Ishikawa (cell line): ENCODE measurements at regions not wholly inside any gene's neighbourhood (a gene's known extent, or its start where the extent isn't known, plus 50 kb on each side); places are given as distances from the start of the nearest gene placed in this dataset.

Source experiments
- CREB1 ChIP-seq: IDR thresholded peaks from 2 replicates; pipeline ENCODE4 v1.6.1; 2012; ENCODE audit warnings: low read depth
- EGR1 ChIP-seq: IDR thresholded peaks from 2 replicates; pipeline ENCODE4 v1.6.1; 2012
- EP300 ChIP-seq: IDR thresholded peaks from 2 replicates; pipeline ENCODE4 v1.6.1; 2012; ENCODE audit warnings: borderline replicate concordance
- MAX ChIP-seq: IDR thresholded peaks from 2 replicates; pipeline ENCODE4 v1.6.1; 2012
- NFIC ChIP-seq: IDR thresholded peaks from 2 replicates; pipeline ENCODE4 v1.6.1; 2012
- REST ChIP-seq: IDR thresholded peaks from 2 replicates; pipeline ENCODE4 v1.6.1; 2012; ENCODE audit warnings: low read depth, mild to moderate bottlenecking

- no peak for TF ChIP-seq NFIC
- TF ChIP-seq REST = no peak
- no peak for TF ChIP-seq MAX
- no peak for TF ChIP-seq CREB1
- no peak for TF ChIP-seq EP300
- no peak for TF ChIP-seq EGR1
Observed at GRCh38 chr6:14763139-14763538, 482.7 kb upstream of the JARID2 start.
